HG03139 (cell line): ENCODE measurements at regions not wholly inside any gene's neighbourhood (a gene's known extent, or its start where the extent isn't known, plus 50 kb on each side); places are given as distances from the start of the nearest gene placed in this dataset.
"Not testable (repeated sequence)": the region's sequence is repeated elsewhere in the genome, so short reads cannot be mapped to it uniquely, and the experiment has no call there.

ENCODE experiments used
- ATAC-seq: cut with Tn5 transposase; IDR thresholded peaks from one replicate; pipeline ENCODE4 v1.9.1; 2021; ENCODE audit not compliant: unreplicated experiment

DNA sequence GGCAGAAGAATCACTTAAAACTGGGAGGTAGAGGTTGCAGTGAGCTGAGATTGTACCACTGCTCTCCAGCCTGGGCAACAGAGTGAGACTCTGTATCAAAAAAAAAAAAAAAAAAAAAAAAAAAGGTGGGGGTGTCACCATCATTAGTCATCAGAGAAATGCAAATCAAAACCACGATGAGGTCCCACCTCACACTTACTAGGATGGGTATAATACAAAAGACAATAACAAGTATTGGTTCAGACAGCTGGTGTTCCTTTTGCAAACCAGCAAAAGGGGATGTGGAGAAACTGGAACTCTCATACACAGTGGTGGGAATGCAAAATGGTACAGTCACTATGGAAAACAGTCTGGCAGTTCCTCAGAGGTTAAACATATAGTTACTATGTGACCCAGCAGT is 78.7 kb upstream of the TSC22D2 start:
- ATAC-seq = no peak

DNA sequence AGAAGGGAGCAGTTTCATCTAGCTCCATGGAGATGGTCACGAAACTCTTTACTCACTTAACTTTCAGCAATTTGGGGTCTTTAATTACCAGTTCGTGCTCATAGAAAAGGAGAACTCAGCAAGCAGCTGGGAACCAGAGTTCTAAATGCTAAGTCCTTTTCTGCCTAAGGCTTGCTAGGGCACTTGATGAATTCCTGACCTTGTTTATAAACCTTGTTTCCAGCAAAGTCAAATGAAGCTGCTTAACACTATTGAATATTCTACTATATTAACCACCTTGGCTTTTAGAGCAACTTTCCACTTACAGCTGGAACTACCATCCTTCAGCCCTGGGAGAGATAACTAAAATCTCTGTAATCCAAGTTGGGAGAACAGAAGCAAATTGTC is 79.5 kb upstream of the TSC22D2 start:
- no peak for ATAC-seq

DNA sequence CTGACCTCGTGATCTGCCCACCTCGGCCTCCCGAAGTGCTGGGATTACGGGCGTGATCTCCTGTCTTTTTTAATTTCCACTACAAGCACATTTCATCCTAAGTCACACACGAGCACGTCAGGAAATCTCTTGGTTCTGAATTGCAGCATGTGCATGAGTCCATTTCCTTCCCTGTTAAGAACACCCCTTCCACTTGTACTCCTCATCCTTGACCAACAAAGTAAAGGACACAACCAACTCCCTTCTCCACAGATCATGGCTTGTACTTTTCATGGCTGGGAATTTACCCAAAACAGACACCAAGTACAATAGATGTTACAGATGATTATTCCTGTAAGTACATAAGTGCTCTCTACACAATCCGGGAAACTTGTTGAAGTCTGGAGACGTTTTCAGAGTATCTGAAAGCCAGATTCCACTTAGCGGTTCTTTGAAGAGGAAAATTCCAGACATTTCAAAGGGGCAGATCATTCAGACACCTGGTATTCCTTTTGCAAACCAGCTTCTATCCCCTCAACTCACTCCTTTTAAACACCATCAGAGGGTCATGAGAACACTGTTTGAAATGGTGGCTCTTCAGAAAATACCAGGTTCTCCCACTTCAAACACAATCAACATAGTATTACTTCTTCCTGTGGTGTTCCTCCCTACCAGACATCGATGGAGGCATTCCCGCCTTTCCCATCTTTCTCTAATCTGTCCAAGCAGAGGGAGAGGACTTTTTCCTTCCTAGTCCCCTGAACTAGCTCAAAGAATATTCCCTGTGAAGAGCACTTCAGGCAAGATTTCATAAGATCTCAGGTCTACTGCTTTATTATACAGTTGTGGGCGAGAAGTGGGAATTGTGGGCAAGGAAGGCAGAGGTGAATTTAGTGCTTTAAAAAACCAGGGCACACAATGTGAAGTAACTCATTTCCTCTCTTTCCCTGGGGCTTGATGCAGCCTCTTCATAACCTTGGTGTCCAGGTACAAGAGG is 80.1 kb upstream of the TSC22D2 start:
- no peak for ATAC-seq

DNA sequence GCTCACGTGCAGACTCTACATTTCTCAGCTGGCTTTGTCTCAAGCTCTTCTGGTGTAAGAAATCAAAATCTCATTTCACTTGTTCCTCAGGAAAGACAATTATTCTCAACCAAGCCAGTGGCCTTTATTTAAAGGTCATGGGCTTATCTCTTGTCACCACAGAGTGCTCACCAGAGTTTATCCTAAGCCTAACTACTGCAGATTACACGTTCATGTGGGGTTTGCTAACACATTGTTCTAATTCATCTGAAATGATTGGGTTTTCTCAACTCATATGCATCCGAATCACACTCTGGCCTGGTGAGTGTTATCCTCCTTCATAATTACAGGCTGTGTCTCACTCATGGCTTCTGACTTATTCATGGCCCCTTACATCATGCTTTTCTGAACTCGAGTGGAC is 83.3 kb upstream of the TSC22D2 start:
- ATAC-seq = no peak

DNA sequence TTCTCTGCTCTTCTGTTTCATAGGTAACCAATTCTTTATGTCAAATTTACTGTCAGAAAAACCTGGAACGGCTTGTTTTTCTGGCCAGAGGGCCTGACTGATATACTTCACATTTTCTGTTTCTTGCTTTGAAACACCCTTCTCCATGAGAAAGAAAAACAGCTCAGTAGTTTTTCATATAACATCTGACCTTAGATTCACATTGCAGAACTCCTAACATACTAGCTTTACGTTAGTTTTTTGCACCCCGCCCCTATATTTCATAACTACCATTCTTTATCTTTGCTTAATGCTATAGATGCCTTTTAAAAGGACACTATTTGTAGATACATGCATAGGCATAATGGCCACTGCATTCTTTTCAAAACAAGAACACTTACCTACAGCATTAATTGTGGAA is 83.9 kb upstream of the TSC22D2 start:
- no peak for ATAC-seq

DNA sequence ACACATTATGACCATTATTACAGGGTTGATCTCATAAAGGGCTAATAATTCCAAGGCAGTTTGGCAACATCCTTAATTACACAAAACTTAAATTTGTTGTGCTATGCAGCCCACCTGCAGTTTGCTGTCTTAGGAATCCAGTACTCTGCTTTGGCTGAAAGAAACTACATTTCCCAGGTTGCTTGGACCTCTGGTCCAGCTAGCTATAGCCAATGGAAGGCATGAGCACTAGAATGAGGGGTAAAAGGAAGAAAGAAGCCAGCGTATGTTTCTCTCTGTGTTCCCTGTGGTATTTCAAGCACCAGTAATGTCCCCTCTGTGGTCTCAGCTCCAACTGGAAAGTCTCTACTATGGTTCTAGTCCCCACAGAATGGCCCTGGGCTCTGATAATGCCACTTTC is 84.3 kb upstream of the TSC22D2 start:
- ATAC-seq = no peak

DNA sequence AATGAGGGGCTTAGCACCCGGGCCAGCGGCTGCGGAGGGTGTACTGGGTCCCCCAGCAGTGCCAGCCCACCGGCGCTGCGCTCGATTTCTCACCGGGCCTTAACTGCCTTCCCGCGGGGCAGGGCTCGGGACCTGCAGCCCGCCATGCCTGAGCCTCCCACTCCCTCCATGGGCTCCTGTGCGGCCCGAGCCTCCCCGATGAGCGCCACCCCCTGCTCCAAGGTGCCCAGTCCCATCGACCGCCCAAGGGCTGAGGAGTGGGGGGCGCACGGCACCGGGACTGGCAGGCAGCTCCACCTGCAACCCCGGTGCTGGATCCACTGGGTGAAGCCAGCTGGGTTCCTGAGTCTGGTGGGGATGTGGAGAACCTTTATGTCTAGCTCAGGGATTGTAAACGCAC is 85.0 kb upstream of the TSC22D2 start:
- not testable (repeated sequence) for ATAC-seq

DNA sequence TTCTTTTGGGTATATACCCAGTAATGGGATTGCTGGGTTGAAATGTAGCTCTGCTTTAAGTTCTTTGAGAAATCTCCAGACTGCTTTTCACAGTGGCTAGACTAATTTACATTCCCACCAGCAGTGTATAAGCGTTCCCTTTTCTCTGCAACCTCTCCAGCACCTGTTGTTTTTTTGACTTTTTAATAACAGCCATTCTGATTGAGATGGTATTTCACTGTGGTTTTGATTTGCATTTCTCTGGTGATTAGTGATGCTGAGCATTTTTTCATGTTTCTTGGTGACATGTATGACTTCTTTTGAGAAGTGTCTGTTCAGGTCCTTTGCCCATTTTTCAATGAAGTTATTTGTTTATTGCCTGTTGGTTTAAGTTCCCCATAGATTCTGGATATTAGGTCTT is 87.1 kb upstream of the TSC22D2 start:
- not testable (repeated sequence) for ATAC-seq

DNA sequence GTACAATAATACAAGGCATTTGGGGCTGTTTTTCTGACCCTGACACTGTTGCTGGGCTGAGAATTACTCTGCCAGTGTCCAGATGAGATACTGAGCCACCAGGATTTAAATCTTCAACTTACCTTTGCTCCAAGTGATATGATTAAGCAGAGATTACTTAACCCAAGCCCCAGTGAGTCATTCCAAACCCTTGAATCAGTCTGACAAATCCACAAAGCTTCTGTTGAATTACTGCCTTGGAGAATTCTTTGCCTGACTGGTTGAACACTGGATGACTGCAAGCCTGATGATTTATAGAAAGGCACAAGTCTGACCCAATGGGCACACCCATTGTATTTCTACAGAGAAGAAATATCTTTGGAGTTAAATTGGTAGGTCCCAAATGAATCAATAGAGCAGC is 88.2 kb upstream of the TSC22D2 start:
- ATAC-seq = no peak

DNA sequence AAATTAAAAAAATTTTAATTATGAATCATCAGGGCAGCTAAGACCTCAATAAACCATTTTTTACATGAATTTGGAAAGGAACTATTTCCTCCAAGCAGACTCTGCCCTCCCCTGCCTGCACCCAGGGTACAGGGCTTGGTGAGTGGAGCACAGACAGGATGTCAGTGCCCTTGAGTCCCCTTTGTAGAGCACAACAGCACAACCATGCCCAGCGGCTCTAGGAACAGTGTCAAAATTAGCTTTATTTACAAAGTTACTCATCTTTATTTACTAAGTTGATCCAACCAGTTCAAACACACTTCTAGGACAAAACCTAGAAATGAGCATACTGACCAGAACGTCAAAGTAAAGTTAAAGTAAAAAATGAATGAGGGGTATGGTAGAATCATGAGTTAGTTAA is 90.6 kb upstream of the TSC22D2 start:
- no peak for ATAC-seq

DNA sequence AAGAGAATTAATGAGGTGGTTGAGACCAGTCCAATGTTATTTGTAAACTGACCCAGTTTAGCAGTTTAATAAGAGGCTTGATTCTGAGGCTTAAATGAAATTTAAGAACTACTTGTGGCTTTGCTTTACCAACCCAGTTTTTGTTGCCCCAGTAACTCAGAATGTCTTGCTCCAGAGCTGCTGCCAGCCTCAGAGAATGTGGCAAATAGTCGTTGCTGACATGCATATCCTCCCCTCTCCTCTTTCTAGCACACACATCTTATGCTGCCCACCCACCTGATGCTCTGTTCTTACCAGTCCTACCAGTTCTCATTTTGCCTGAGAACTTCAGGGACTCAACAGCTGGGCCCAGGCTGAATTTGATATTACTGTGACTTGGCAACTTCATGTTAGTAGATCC is 92.4 kb upstream of the TSC22D2 start:
- no peak for ATAC-seq

DNA sequence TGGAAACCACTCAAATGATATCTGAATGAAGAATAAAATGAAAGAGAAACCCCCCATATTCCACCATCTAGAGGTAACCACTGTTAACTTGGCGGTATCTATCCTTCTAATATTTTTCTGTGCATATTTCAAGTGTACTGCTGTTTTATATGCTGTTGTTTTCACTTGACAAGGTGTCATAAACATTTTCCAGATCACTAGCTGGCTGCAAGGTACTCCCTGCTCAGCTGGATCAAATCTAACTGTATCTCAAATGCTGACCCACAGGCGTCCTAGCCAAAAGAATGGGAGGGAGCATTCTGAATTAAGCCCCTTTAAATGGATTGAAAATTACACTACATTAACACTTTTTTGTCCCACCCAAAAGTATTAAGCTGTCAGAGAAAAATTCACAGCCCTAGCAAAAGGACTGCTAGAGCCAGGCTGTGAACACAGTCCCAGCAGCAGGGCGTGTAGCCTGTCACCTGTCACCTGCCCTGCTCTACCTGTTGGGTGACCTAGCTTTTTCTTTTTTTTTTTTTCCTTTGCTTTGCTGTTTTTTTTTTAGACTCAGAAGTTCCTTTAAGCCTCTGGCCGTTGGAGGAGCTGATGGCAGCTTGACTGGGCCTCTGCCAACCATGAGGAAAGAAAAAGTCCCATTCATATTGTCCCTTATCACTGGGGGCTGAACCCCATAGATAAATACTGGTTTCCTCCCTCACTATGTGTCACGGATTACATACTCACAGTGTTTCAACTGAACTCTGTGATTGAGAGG is 93.7 kb upstream of the TSC22D2 start:
- ATAC-seq = no peak

DNA sequence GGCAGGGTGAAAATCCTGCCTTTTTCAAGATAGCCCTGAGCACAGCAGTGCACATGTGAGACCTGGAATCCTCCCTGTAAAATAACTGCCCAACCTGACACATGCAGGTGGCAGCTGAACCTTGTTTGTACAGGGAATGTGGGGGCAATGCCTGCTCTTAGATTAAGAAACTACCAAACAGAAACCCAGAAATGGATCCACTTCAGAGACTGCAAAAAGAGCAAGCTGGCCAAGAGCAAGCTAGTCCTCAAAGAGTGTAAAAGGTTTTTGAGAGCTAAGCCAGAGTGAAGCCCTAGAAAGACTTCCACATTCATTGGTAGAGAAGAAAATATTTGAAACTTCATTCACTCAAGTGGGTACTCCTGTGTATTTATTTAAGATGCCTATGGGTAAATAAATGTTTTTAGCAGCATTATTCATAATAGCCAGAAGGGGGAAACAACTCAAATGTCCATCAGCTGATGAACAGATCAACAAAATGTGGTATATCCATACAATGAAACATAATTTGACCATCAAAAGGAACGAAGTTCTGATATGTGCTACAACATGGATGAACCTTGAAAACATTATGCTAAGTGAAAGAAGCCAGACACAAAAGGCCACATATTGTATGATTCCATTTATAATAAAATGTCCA is 96.0 kb upstream of the TSC22D2 start:
- ATAC-seq = no peak

DNA sequence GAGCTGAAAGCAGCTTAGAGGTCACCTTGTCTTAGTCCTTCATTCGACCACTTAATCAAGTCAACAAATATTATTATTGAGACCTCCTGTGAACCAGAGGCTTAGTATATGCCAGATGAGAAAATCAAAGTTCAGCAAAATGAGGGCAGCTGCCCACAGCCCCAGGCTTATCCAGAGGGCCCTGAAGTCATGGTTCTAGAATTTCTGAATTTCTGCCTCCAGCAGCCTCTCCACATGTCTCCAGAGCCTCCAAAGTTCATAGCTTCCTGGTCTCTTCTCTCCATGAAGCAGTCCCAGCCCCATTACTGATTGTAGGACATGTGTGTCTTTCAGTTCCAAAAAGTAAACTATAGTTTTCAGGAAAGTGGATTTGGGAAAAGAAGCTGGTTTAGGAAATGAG is 96.9 kb upstream of the TSC22D2 start:
- ATAC-seq = no peak

DNA sequence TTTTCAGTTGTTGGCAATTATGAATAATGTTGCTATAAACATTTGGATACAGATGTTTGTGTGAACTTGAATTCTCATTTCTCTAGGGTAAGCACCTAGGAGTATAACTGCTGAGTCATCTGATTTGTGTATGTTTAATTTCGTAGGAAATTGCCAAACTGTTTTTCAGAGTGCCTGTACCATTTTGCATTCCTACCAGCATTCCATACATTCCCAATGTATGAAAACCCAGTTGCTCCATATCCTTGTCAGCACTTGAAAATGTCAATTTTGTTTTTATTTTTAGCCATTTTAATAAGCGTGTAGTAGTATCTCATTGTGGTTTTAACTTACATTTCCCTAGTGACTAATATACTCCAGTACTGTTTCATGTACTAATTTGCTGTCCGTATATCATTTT is 98.5 kb upstream of the TSC22D2 start:
- no peak for ATAC-seq

DNA sequence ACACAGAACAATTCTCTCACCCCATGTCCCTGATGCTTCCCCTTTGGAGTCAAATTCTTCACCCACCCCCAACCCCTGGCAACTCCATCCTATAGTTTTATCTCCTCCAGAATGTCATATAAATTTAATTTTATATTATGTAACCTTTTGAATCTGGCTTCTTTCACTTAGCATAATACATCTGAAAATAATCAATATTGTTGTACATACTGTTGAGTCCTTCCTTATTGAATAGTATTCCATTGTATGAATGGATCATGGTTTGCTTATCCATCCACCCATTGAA is 98.9 kb upstream of the TSC22D2 start:
- no peak for ATAC-seq

DNA sequence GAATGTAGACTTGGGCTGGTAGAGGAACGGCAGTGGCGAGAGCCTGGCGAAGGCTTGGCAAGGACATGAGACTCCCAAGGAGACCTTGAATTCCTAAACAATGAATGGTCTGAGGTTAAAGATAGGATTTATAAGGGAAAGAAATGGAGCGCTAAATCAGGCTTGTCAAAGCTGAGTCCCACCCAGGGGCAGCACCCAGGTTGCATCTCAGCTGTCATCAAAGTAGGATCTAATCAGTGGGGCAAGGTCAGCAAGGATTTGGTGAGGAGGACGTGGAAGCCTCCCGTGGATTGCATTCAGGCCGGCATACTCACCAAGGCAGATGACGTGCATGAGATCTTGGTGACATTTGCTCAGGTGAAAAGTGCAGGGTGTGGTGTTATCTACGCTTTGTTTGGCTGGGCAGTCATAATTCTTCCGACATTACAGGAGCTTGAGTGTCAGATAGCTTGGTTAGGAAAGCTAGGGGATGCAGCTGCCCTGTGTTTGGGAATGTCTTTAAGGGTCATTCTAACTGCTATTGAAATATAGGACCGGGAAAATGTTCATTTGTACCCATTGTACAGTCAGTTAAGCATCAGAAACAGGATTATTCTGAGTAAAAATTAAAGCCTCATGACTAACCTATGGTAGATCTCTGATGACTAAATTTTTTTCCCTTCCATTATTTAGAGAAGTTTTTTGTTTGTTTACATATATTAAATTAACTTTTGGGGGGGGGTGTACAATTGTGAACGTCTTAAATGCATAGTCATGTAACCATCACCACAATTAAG is 99.4 kb upstream of the TSC22D2 start:
- ATAC-seq = no peak

DNA sequence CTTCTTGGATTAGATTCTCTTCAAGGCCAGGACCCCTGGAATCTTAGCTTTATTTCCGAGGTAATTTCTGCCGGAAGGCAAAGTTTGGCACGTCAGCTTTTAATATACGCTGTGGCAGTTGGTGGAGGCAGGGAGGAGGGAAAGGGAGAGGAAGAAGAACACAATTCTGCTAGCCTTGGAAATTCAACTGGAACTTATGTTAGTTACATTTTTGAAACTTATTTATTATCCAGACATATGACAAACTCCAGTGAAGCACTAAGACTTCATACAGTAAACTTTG is 100.1 kb upstream of the TSC22D2 start:
- ATAC-seq = no peak

DNA sequence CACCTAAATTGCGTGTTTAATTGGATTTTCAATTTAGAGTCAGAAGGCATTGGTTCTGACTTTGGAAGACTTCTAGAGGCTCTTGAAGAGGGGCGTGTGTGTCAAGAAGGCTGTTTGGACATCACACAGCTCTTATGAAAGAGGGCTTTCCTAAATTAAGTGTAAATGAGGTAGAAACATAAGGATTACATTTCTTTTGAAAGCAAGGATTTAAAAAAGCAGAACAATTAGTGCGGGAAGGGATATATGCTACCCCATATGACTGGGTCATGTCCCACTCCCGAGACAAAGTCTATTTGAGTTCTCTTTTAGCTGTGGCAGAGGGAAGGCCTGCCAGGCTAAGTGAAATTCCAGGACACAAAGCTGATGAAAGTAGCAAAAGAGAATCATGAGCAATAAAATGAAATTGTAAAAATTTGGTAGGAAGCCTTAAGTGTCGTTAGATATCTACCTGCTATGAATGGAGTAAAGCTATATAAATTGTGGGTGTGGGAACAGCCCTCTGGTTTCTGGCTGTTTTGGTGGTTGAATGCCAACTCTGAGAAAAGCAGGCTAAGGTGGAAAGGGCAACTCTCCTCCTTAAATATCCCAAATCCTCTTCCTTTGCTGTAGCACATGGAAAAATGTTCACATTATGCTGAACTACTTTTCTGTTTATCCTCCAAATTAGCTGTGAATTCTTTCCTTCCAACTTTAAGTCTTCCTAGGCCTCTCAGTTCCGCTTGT is 100.6 kb upstream of the TSC22D2 start:
- ATAC-seq = no peak

DNA sequence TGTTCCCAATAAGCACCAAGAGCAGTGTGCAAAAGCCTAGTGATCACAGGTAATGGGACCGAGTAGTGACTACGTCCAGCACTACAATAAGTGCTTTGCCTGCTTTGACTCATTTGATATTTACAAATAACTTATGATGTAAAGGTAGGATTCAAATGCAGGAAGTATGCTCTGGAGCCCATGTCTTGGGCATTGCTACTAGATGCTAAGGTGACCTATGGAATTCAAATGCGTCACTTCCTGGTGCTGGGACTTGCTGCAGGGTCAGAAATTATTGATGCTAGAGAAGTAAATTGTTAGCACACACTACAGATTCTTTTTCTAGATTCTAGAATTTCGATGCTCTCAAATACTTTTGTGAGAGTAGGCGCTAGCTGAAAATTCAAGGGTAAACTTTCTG is 101.2 kb upstream of the TSC22D2 start:
- ATAC-seq = no peak

DNA sequence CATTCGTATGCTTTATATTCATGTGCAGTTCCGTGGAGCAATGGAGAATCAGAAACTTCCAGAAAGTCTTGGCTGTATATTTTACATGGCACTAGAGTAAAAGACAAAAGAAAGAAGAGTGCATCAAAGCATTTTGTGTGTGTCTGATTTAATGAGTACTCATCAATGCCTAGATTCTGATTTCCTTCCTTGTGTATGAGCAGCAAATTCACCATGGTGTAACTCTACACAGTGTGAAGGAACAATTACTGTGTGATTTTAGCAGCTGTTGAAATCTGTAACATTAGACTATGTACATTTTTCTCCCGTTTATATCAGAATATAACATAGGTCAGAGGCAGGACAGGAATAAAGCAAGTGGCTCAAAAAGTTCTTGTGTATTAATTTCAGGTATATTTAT is 102.0 kb upstream of the TSC22D2 start:
- no peak for ATAC-seq
